HG03064 (cell line): ENCODE measurements at regions not wholly inside any gene's neighbourhood (a gene's known extent, or its start where the extent isn't known, plus 50 kb on each side); places are given as distances from the start of the nearest gene placed in this dataset.
"Not testable (repeated sequence)": the region's sequence is repeated elsewhere in the genome, so short reads cannot be mapped to it uniquely, and the experiment has no call there.

Source experiments
- ATAC-seq: cut with Tn5 transposase; IDR thresholded peaks from one replicate; pipeline ENCODE4 v1.9.1; 2021; ENCODE audit warnings: low read depth; ENCODE audit not compliant: unreplicated experiment

GRCh38 chr6:71810880-71811279 lies 75.5 kb upstream of the RIMS1 start:
- ATAC-seq = no peak

GRCh38 chr6:71822625-71823024 lies 63.7 kb upstream of the RIMS1 start:
- no peak for ATAC-seq

- not testable (repeated sequence) for ATAC-seq
These were observed 54.1 kb upstream of the RIMS1 start for GRCh38 chr6:71832110-71832764.
